WTC11 (cell line): ENCODE measurements at regions not wholly inside any gene's neighbourhood (a gene's known extent, or its start where the extent isn't known, plus 50 kb on each side); places are given as distances from the start of the nearest gene placed in this dataset.

ENCODE experiments used
- ATAC-seq: fragments of 200-7000 bp; cut with Tn5 transposase; 2 replicates; pipeline ENCODE4 v1.10.0; 2021; ENCODE audit warnings: mild to moderate bottlenecking, moderate library complexity
- CTCF ChIA-PET: fragments of 300-600 bp; sonication (Branson Sonifier 250); formaldehyde crosslinking; loops from one replicate; lab custom pipeline; 2021; ENCODE audit warnings: antibody characterized with exemption; lab: Charles Lee
- POLR2A ChIA-PET: fragments of 350-600 bp; sonication (Branson Sonifier 250); formaldehyde crosslinking; loops from one replicate; lab custom pipeline; 2021; ENCODE audit warnings: antibody characterized with exemption; lab: Charles Lee
- DNase-seq: peaks from one replicate; pipeline ENCODE4 v3.0.0; 2021; ENCODE audit warnings: low spot score
- H3K27ac Mint-ChIP-seq: 2 replicates; pipeline ENCODE4 v1.8.0; 2021; ENCODE audit warnings: mixed read lengths
- H3K27me3 Mint-ChIP-seq: 2 replicates; pipeline ENCODE4 v1.8.0; 2021; ENCODE audit warnings: low read depth, mild to moderate bottlenecking, moderate library complexity, mixed read lengths
- H3K36me3 Mint-ChIP-seq: 2 replicates; pipeline ENCODE4 v1.8.0; 2021; ENCODE audit warnings: mixed read lengths
- H3K4me1 Mint-ChIP-seq: 2 replicates; pipeline ENCODE4 v1.8.0; 2022; ENCODE audit warnings: mixed read lengths
- H3K4me3 Mint-ChIP-seq: 2 replicates; pipeline ENCODE4 v1.8.0; 2021; ENCODE audit warnings: mild to moderate bottlenecking, moderate library complexity, mixed read lengths
- H3K9me3 Mint-ChIP-seq: 2 replicates; pipeline ENCODE4 v1.8.0; 2021; ENCODE audit warnings: mixed read lengths
- AR ChIP-seq: fragments of 250-450 bp; sonication (Bioruptor Pico); IDR thresholded peaks from 2 replicates; pipeline ENCODE4 v1.9.0; 2021; ENCODE audit warnings: mild to moderate bottlenecking
- ATF2 ChIP-seq: sonication (generic); formaldehyde crosslinking; IDR thresholded peaks from 2 replicates; pipeline ENCODE4 v1.8.1; 2022; ENCODE audit warnings: low read depth, missing genetic modification reagents, borderline replicate concordance
- CTCF ChIP-seq: fragments of 200-600 bp; IDR thresholded peaks from 2 replicates; pipeline ENCODE4 v1.8.0; 2022; ENCODE audit warnings: antibody characterized with exemption
- E2F1 ChIP-seq: sonication (generic); formaldehyde crosslinking; IDR thresholded peaks from 2 replicates; pipeline ENCODE4 v1.8.0; 2022; ENCODE audit warnings: mild to moderate bottlenecking, missing genetic modification reagents
- ETV6 ChIP-seq: sonication (generic); formaldehyde crosslinking; IDR thresholded peaks from 2 replicates; pipeline ENCODE4 v1.8.1; 2022; ENCODE audit warnings: mild to moderate bottlenecking, missing genetic modification reagents
- HMGXB4 ChIP-seq: sonication (generic); formaldehyde crosslinking; IDR thresholded peaks from 2 replicates; pipeline ENCODE4 v1.8.1; 2023; ENCODE audit warnings: mild to moderate bottlenecking, moderate library complexity, missing genetic modification reagents
- JUN ChIP-seq: sonication (generic); formaldehyde crosslinking; IDR thresholded peaks from 2 replicates; pipeline ENCODE4 v1.8.0; 2023; ENCODE audit warnings: mild to moderate bottlenecking, missing genetic modification reagents
- KAT7 ChIP-seq: sonication (generic); formaldehyde crosslinking; IDR thresholded peaks from 2 replicates; pipeline ENCODE4 v1.8.1; 2023; ENCODE audit warnings: missing genetic modification reagents, mild to moderate bottlenecking, borderline replicate concordance
- NFYB ChIP-seq: sonication (generic); formaldehyde crosslinking; conservative IDR thresholded peaks from 2 replicates; pipeline ENCODE4 v1.8.0; 2022; ENCODE audit warnings: low read depth, missing genetic modification reagents
- RELA ChIP-seq: sonication (generic); formaldehyde crosslinking; IDR thresholded peaks from 2 replicates; pipeline ENCODE4 v1.8.1; 2022; ENCODE audit warnings: missing genetic modification reagents, mild to moderate bottlenecking, borderline replicate concordance
- TEAD4 ChIP-seq: sonication (generic); formaldehyde crosslinking; IDR thresholded peaks from 2 replicates; pipeline ENCODE4 v1.8.0; 2022; ENCODE audit warnings: mild to moderate bottlenecking, missing genetic modification reagents
- ZNF317 ChIP-seq: sonication (generic); formaldehyde crosslinking; IDR thresholded peaks from 2 replicates; pipeline ENCODE4 v1.8.1; 2023; ENCODE audit warnings: low read depth, mild to moderate bottlenecking, moderate library complexity, missing genetic modification reagents, borderline replicate concordance
- ZNF512 ChIP-seq: sonication (generic); formaldehyde crosslinking; IDR thresholded peaks from 2 replicates; pipeline ENCODE4 v1.8.1; 2022; ENCODE audit warnings: missing genetic modification reagents, borderline replicate concordance
- ZNF671 ChIP-seq: fragments of 250-450 bp; sonication (Bioruptor Pico); IDR thresholded peaks from 2 replicates; pipeline ENCODE4 v1.8.0; 2021; ENCODE audit warnings: mild to moderate bottlenecking

GRCh38 chr1:104467590-104467989 is 717.9 kb downstream of the AMY1C start:
- POLR2A ChIA-PET: no interaction called here
- CTCF ChIA-PET: no interaction called here
- Mint-ChIP-seq H3K36me3 (peaks cover 12% of the 10 kb centered on the region), H3K27me3 (peaks cover 8% of the 10 kb centered on the region), H3K4me1 (no peaks in the 10 kb centered on the region), H3K9me3 (peaks cover 40% of the 10 kb centered on the region), H3K4me3 (no peak overlapping the region), H3K27ac (no peak overlapping the region)
- DNase-seq (no peak), ATAC-seq (no peak)
- no peak for TF ChIP-seq E2F1 (CRISPR knock-in tag)
- no peak for TF ChIP-seq NFYB (CRISPR knock-in tag)
- TF ChIP-seq ZNF512: no peak

GRCh38 chr1:104468282-104468681 is 718.6 kb downstream of the AMY1C start:
- POLR2A ChIA-PET: no interaction called here

More at GRCh38 chr1:104468282-104468681, 718.6 kb downstream of the AMY1C start:
- Mint-ChIP-seq H3K4me1 (no peaks in the 10 kb centered on the region), H3K27me3 (peaks cover 11% of the 10 kb centered on the region), H3K9me3 (peaks cover 37% of the 10 kb centered on the region), H3K36me3 (peaks cover 12% of the 10 kb centered on the region), H3K27ac (no peak overlapping the region), H3K4me3 (no peak overlapping the region)
- ATAC-seq (no peak), DNase-seq (no peak)
- CTCF ChIA-PET: no interaction called here
- TF ChIP-seq AR (CRISPR knock-in tag) (no peak), JUN (no peak), ATF2 (no peak), ETV6 (CRISPR knock-in tag) (no peak), HMGXB4 (CRISPR knock-in tag) (no peak), RELA (CRISPR knock-in tag) (no peak), ZNF317 (CRISPR knock-in tag) (no peak), TEAD4 (CRISPR knock-in tag) (no peak), CTCF (no peak), ZNF671 (no peak), KAT7 (CRISPR knock-in tag) (no peak)
